ENCODE measurements at regions not wholly inside any gene's neighbourhood (a gene's known extent, or its start where the extent isn't known, plus 50 kb on each side); places are given as distances from the start of the nearest gene placed in this dataset.
"Not testable (repeated sequence)": the region's sequence is repeated elsewhere in the genome, so short reads cannot be mapped to it uniquely, and the experiment has no call there.

DNA sequence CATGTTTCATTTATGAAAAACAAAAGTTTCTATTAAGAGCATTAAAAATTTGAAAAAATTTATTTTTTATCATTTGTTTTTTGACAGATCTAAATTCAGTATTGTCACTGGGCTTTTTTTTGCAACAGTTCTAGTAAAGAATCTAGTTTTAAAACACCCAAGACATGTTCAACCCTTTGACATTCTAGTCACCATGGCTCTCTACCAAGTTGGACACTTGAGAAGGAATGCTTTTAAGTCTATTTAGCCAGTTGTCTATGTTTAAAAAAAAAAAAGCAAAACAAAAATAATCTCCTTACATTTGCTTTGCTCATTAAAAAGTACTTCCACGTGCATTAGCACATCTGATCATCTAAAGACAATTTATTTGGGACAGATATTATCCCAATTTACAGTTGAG, 417.5 kb downstream of the RSL24D1 start:
- no peak for DNase-seq (ENCODE audit: low read depth)
- H3K4me1 Mint-ChIP-seq (ENCODE audit: low read depth, unreplicated experiment), result no peaks in the 10 kb centered on the region
- H3K4me3 Mint-ChIP-seq (ENCODE audit: unreplicated experiment), result no peak overlapping the region
- H3K27ac ChIP-seq (ENCODE audit: low read depth, low read length), result no peak overlapping the region
- no peaks in the 10 kb centered on the region for H3K4me1 ChIP-seq (ENCODE audit: insufficient read depth, low read length)
- TF ChIP-seq EZH2 (IDR thresholded peaks at IDR 0.05; ENCODE audit: insufficient read depth, low read length) (no peak), CTCF (IDR thresholded peaks at IDR 0.05; ENCODE audit: insufficient read depth, low read depth, low read length) (no peak)
- no peaks in the 10 kb centered on the region for H3K9me3 ChIP-seq (ENCODE audit: insufficient read depth, low read depth, low read length)
- H2AFZ ChIP-seq (ENCODE audit: low read depth, low read length), result no peak overlapping the region
- no peak for FAIRE-seq
- no peak overlapping the region for H3K27ac Mint-ChIP-seq (ENCODE audit: unreplicated experiment)
- H3K36me3 ChIP-seq (ENCODE audit: insufficient read depth, low read length), result no peaks in the 10 kb centered on the region
- no peaks in the 10 kb centered on the region for H3K79me2 ChIP-seq (ENCODE audit: insufficient read depth, low read length)
- no peaks in the 10 kb centered on the region for H3K27me3 Mint-ChIP-seq (ENCODE audit: low read depth, unreplicated experiment)
- no peak overlapping the region for H3K4me2 ChIP-seq (ENCODE audit: low read length)
- peaks cover 12% of the 10 kb centered on the region for H3K9me3 Mint-ChIP-seq (ENCODE audit: unreplicated experiment)
- no peak overlapping the region for H3K9ac ChIP-seq (ENCODE audit: low read length)
- H3K4me3 ChIP-seq (ENCODE audit: insufficient read depth, low read depth, low read length), result no peak overlapping the region
- no peaks in the 10 kb centered on the region for H3K27me3 ChIP-seq (ENCODE audit: insufficient read depth, low read length)
- no peaks in the 10 kb centered on the region for H4K20me1 ChIP-seq (ENCODE audit: insufficient read depth, low read length)
- H3K36me3 Mint-ChIP-seq (ENCODE audit: low read depth, unreplicated experiment), result no peaks in the 10 kb centered on the region

DNA sequence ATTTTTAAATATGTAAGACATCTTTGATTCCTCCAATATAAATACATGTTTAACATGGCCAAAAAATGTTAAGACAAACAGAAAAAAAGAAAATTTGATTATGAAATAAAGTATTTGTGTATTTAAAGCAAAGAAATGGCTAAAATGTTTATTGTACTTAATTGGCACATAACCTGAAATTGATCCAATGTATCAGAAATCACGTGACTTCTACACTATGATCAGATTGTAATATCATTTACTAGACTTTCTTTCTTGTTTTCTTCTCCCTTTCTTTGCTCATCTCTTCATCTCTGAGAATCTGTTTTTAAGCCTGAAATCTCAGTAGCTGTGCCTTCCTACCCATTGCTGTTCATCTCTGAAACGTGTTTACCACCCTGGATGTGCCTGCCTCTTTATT, 420.3 kb downstream of the RSL24D1 start:
- no peaks in the 10 kb centered on the region for H3K36me3 ChIP-seq (ENCODE audit: insufficient read depth, low read length)
- Mint-ChIP-seq H3K27ac (ENCODE audit: unreplicated experiment) (no peak overlapping the region), H3K4me1 (ENCODE audit: low read depth, unreplicated experiment) (no peaks in the 10 kb centered on the region), H3K36me3 (ENCODE audit: low read depth, unreplicated experiment) (no peaks in the 10 kb centered on the region), H3K4me3 (ENCODE audit: unreplicated experiment) (no peak overlapping the region), H3K27me3 (ENCODE audit: low read depth, unreplicated experiment) (no peaks in the 10 kb centered on the region), H3K9me3 (ENCODE audit: unreplicated experiment) (peaks cover 5% of the 10 kb centered on the region)
- H3K79me2 ChIP-seq (ENCODE audit: insufficient read depth, low read length), result no peaks in the 10 kb centered on the region
- H3K9ac ChIP-seq (ENCODE audit: low read length), result no peak overlapping the region
- no peaks in the 10 kb centered on the region for H3K9me3 ChIP-seq (ENCODE audit: insufficient read depth, low read depth, low read length)
- FAIRE-seq (no peak), DNase-seq (ENCODE audit: low read depth) (no peak)
- H2AFZ ChIP-seq (ENCODE audit: low read depth, low read length), result no peak overlapping the region
- H3K4me2 ChIP-seq (ENCODE audit: low read length), result no peak overlapping the region
- H4K20me1 ChIP-seq (ENCODE audit: insufficient read depth, low read length), result no peaks in the 10 kb centered on the region
- H3K4me3 ChIP-seq (ENCODE audit: insufficient read depth, low read depth, low read length), result no peak overlapping the region
- no peak for TF ChIP-seq EZH2 (IDR thresholded peaks at IDR 0.05; ENCODE audit: insufficient read depth, low read length)
- TF ChIP-seq CTCF (IDR thresholded peaks at IDR 0.05; ENCODE audit: insufficient read depth, low read depth, low read length), result no peak
- H3K27ac ChIP-seq (ENCODE audit: low read depth, low read length), result no peak overlapping the region
- no peaks in the 10 kb centered on the region for H3K4me1 ChIP-seq (ENCODE audit: insufficient read depth, low read length)
- no peaks in the 10 kb centered on the region for H3K27me3 ChIP-seq (ENCODE audit: insufficient read depth, low read length)

- Histone ChIP-seq H3K27me3 (ENCODE audit: insufficient read depth, low read length) (no peaks in the 10 kb centered on the region), H2AFZ (ENCODE audit: low read depth, low read length) (no peak overlapping the region), H3K4me1 (ENCODE audit: insufficient read depth, low read length) (no peaks in the 10 kb centered on the region), H3K4me3 (ENCODE audit: insufficient read depth, low read depth, low read length) (no peak overlapping the region), H3K9ac (ENCODE audit: low read length) (no peak overlapping the region), H3K79me2 (ENCODE audit: insufficient read depth, low read length) (no peaks in the 10 kb centered on the region), H3K4me2 (ENCODE audit: low read length) (no peak overlapping the region), H3K9me3 (ENCODE audit: insufficient read depth, low read depth, low read length) (no peaks in the 10 kb centered on the region), H3K27ac (ENCODE audit: low read depth, low read length) (no peak overlapping the region), H3K36me3 (ENCODE audit: insufficient read depth, low read length) (no peaks in the 10 kb centered on the region), H4K20me1 (ENCODE audit: insufficient read depth, low read length) (no peaks in the 10 kb centered on the region)
- H3K27me3 Mint-ChIP-seq (ENCODE audit: low read depth, unreplicated experiment), result no peaks in the 10 kb centered on the region
- no peaks in the 10 kb centered on the region for H3K36me3 Mint-ChIP-seq (ENCODE audit: low read depth, unreplicated experiment)
- no peaks in the 10 kb centered on the region for H3K4me1 Mint-ChIP-seq (ENCODE audit: low read depth, unreplicated experiment)
- TF ChIP-seq EZH2 (IDR thresholded peaks at IDR 0.05; ENCODE audit: insufficient read depth, low read length) (no peak), CTCF (IDR thresholded peaks at IDR 0.05; ENCODE audit: insufficient read depth, low read depth, low read length) (no peak)
- no peaks in the 10 kb centered on the region for H3K9me3 Mint-ChIP-seq (ENCODE audit: unreplicated experiment)
- DNase-seq (ENCODE audit: low read depth), result no peak
- no peak for FAIRE-seq
- H3K4me3 Mint-ChIP-seq (ENCODE audit: unreplicated experiment), result no peak overlapping the region
- no peak overlapping the region for H3K27ac Mint-ChIP-seq (ENCODE audit: unreplicated experiment)
Observed at GRCh38 chr15:54772663-54773062, 424.1 kb downstream of the RSL24D1 start.

DNA sequence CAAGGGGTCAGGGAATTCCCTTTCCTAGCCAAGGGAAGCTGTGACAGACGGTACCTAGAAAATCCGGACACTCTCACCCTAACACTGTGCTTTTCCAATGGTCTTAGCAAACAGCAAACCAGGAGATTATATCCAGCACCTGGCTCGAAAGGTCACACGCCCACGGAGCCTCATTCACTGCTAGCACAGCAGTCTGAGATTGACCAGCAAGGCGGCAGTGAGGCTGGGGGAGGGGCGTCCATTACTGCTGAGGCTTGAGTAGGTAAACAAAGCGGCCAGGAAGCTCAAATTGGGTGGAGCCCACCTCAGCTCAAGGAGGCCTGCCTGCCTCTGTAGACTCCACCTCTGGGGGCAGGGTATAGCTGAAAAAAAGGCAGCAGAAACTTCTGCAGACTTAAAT, 447.3 kb downstream of the RSL24D1 start:
- not testable (repeated sequence) for H3K27ac ChIP-seq (ENCODE audit: low read depth, low read length); H3K4me3 Mint-ChIP-seq (ENCODE audit: unreplicated experiment); H3K4me3 ChIP-seq (ENCODE audit: insufficient read depth, low read depth, low read length); DNase-seq (ENCODE audit: low read depth); H3K27me3 ChIP-seq (ENCODE audit: insufficient read depth, low read length); H3K4me1 ChIP-seq (ENCODE audit: insufficient read depth, low read length); H3K27ac Mint-ChIP-seq (ENCODE audit: unreplicated experiment); H3K9ac ChIP-seq (ENCODE audit: low read length); H2AFZ ChIP-seq (ENCODE audit: low read depth, low read length); FAIRE-seq; H3K4me2 ChIP-seq (ENCODE audit: low read length); H3K36me3 Mint-ChIP-seq (ENCODE audit: low read depth, unreplicated experiment); H4K20me1 ChIP-seq (ENCODE audit: insufficient read depth, low read length); H3K27me3 Mint-ChIP-seq (ENCODE audit: low read depth, unreplicated experiment); H3K36me3 ChIP-seq (ENCODE audit: insufficient read depth, low read length); H3K4me1 Mint-ChIP-seq (ENCODE audit: low read depth, unreplicated experiment); H3K9me3 ChIP-seq (ENCODE audit: insufficient read depth, low read depth, low read length); H3K79me2 ChIP-seq (ENCODE audit: insufficient read depth, low read length)
- peaks cover 15% of the 10 kb centered on the region for H3K9me3 Mint-ChIP-seq (ENCODE audit: unreplicated experiment)
